Naive B cell (primary cell): ENCODE measurements at regions not wholly inside any gene's neighbourhood (a gene's known extent, or its start where the extent isn't known, plus 50 kb on each side); places are given as distances from the start of the nearest gene placed in this dataset.
"Not testable (repeated sequence)": the region's sequence is repeated elsewhere in the genome, so short reads cannot be mapped to it uniquely, and the experiment has no call there.

Experiments used
- ATAC-seq, 2 donors: fragments of 150-1000 bp; cut with Tn5 transposase; 2 replicates each; pipeline ENCODE4 v1.10.0; 2021; ENCODE audit warnings: low read depth in 2 of 2, mild to moderate bottlenecking in 2 of 2, moderate library complexity in 2 of 2
- DNase-seq: peaks from one replicate; pipeline ENCODE4 v3.0.0; 2022
- H3K27ac Mint-ChIP-seq, 6 donors: one replicate each; pipeline ENCODE4 v1.8.0; 2020 to 2022; ENCODE audit warnings: mild to moderate bottlenecking in 6 of 6, mixed read lengths in 6 of 6, moderate library complexity in 5 of 6, inconsistent platforms in 2 of 6
- H3K27me3 Mint-ChIP-seq, 3 donors: one replicate each; pipeline ENCODE4 v1.8.0; 2021 to 2022; ENCODE audit warnings: mixed read lengths in 3 of 3, mild to moderate bottlenecking in 1 of 3
- H3K36me3 Mint-ChIP-seq, 2 donors: one replicate each; pipeline ENCODE4 v1.8.0; 2020 to 2022; ENCODE audit warnings: mixed read lengths in 2 of 2, inconsistent platforms in 1 of 2, mild to moderate bottlenecking in 1 of 2
- H3K4me1 Mint-ChIP-seq, 3 donors: one replicate each; pipeline ENCODE4 v1.8.0; 2020 to 2022; ENCODE audit warnings: mixed read lengths in 3 of 3, inconsistent platforms in 1 of 3, mild to moderate bottlenecking in 1 of 3, moderate library complexity in 1 of 3
- H3K4me3 Mint-ChIP-seq, 8 donors: one replicate each; pipeline ENCODE4 v1.8.0; 2020 to 2022; ENCODE audit warnings: mild to moderate bottlenecking in 8 of 8, mixed read lengths in 8 of 8, moderate library complexity in 8 of 8, inconsistent platforms in 2 of 8
- H3K9me3 Mint-ChIP-seq, 7 donors: one replicate each; pipeline ENCODE4 v1.8.0; 2020 to 2022; ENCODE audit warnings: mixed read lengths in 7 of 7, mild to moderate bottlenecking in 5 of 7, inconsistent platforms in 2 of 7, moderate library complexity in 1 of 7

GRCh38 chr11:81245791-81246190, 1487.9 kb downstream of the FAM181B start:
- no peaks in the 10 kb centered on the region for H3K36me3 Mint-ChIP-seq
- no peak overlapping the region for H3K4me3 Mint-ChIP-seq
- H3K27ac Mint-ChIP-seq: no peak overlapping the region
- no peak for ATAC-seq
- DNase-seq: no peak
- no peaks in the 10 kb centered on the region for H3K4me1 Mint-ChIP-seq
- no peaks in the 10 kb centered on the region for H3K27me3 Mint-ChIP-seq
- H3K9me3 Mint-ChIP-seq: peaks cover 0 to 3% (median 0%) of the 10 kb centered on the region in 7 donors

- H3K36me3 Mint-ChIP-seq: no peaks in the 10 kb centered on the region
- H3K27me3 Mint-ChIP-seq: no peaks in the 10 kb centered on the region
- no peak overlapping the region for H3K27ac Mint-ChIP-seq
- no peak for DNase-seq
- ATAC-seq: no peak
- peaks cover 0 to 3% (median 0%) of the 10 kb centered on the region in 7 donors for H3K9me3 Mint-ChIP-seq
- no peaks in the 10 kb centered on the region for H3K4me1 Mint-ChIP-seq
- no peak overlapping the region for H3K4me3 Mint-ChIP-seq
Measured at GRCh38 chr11:81241672-81242275, 1491.9 kb downstream of the FAM181B start.

GRCh38 chr11:81237139-81237538, 1496.5 kb downstream of the FAM181B start:
- no peaks in the 10 kb centered on the region for H3K4me1 Mint-ChIP-seq
- no peak for DNase-seq
- no peak overlapping the region for H3K4me3 Mint-ChIP-seq
- H3K27ac Mint-ChIP-seq: no peak overlapping the region
- H3K9me3 Mint-ChIP-seq: no peaks in the 10 kb centered on the region
- H3K36me3 Mint-ChIP-seq: no peaks in the 10 kb centered on the region
- no peak for ATAC-seq
- no peaks in the 10 kb centered on the region for H3K27me3 Mint-ChIP-seq

DNA sequence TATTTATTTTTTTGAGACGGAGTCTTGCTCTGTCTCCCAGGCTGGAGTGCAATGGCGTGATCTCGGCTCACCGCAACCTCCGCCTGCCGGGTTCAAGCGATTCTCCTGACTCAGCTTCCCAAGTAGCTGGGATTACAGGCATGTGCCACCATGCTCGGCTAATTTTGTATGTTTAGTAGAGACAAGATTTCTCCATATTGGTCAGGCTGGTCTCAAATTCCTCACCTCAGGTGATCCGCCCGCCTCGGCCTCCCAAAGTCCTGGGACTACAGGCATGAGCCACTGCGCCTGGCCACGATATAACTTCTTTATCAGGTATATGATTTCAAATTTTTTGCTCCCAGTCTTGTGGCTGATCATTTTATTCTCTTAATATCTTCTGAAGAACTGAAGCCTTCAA, 1506.3 kb downstream of the FAM181B start:
- ATAC-seq, DNase-seq, H3K27ac Mint-ChIP-seq, H3K4me1 Mint-ChIP-seq, H3K36me3 Mint-ChIP-seq, H3K4me3 Mint-ChIP-seq, H3K27me3 Mint-ChIP-seq, H3K9me3 Mint-ChIP-seq: not testable (repeated sequence)

GRCh38 chr11:81224396-81224795, 1509.3 kb downstream of the FAM181B start:
- peaks cover 0 to 3% (median 2%) of the 10 kb centered on the region in 7 donors for H3K9me3 Mint-ChIP-seq
- no peaks in the 10 kb centered on the region for H3K4me1 Mint-ChIP-seq
- no peak overlapping the region for H3K4me3 Mint-ChIP-seq
- no peak for DNase-seq
- H3K36me3 Mint-ChIP-seq: no peaks in the 10 kb centered on the region
- no peak for ATAC-seq
- H3K27ac Mint-ChIP-seq: no peak overlapping the region
- H3K27me3 Mint-ChIP-seq: no peaks in the 10 kb centered on the region

DNA sequence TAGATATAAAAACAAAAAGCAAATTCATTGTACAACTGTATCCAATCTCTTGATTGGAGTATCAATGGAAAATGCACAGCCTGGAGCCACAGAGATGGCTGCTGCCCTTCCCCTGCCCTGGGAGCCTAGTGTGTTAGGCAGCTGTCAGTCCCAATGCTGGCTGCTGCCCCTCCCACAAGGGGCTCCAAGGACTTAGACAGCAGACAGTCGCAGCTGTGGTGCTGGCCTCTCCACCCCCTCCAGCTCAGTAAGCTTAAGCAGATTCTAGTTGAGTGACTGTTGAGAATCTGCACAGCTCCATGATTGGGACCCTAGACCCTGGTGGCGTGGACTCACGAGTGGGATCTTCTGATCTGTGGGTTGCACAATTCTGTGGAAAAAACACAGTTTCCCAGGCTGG, 1511.2 kb downstream of the FAM181B start:
- H3K9me3 Mint-ChIP-seq: peaks cover 0 to 3% (median 0%) of the 10 kb centered on the region in 7 donors
- no peak for ATAC-seq
- H3K27ac Mint-ChIP-seq: no peak overlapping the region
- H3K36me3 Mint-ChIP-seq: no peaks in the 10 kb centered on the region
- H3K4me1 Mint-ChIP-seq: no peaks in the 10 kb centered on the region
- no peak for DNase-seq
- no peak overlapping the region for H3K4me3 Mint-ChIP-seq
- H3K27me3 Mint-ChIP-seq: no peaks in the 10 kb centered on the region

DNA sequence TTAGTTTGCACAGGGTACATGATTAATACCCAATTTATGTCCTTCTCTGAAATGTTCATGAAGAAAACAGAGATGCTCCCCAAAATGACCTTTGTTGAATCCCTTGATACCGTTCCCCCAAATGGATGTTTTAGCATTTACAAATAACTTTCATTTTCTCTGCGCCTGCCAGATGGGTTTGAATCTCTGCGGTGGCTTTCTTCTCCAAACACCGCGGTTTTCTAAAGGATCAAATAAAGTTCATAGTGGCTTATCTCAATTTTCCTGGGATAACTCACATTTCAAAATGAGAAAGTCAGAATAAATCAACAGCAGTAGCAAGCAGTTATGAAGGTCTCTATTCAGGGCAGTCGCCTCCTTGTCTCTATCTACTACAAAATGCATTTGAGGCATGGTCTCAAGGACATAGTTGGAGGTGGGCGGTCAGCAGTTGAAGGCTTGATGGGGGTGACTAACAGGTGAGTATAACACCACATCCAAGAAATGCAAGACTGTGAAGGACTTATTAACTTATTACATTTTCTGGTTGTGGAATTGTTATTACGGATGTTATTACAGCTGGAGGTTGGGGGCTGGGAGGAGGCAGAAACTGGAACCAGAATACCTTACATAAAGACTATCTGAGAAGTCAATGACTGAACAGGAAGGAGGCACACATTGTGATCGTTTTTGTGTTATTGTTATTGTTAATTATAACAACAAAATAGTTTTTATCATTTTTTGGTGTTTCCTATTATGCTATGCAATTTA, 1513.3 kb downstream of the FAM181B start:
- peaks cover 0 to 3% (median 0%) of the 10 kb centered on the region in 7 donors for H3K9me3 Mint-ChIP-seq
- no peak overlapping the region for H3K4me3 Mint-ChIP-seq
- H3K4me1 Mint-ChIP-seq: no peaks in the 10 kb centered on the region
- H3K36me3 Mint-ChIP-seq: no peaks in the 10 kb centered on the region
- ATAC-seq (no peak), DNase-seq (no peak)
- H3K27me3 Mint-ChIP-seq: no peaks in the 10 kb centered on the region
- no peak overlapping the region for H3K27ac Mint-ChIP-seq

DNA sequence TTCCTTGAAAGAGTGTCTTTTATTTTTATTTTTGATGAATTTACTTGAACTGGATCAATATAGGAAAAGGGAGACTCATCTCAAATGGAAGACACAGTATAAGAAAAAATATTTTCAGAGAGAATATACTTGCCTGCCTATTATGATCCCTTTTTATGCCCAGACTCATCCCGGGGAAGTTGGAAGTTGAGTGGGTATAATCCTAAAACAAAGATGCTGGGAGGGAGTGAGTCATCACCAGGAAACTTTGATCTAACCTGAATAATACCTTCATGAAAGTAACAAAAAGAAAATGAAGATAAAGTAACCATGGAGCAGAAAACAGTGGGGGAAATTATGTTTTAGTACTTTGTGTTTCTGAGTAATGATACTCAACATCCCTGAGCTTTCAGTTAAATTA, 1514.0 kb downstream of the FAM181B start:
- Mint-ChIP-seq H3K9me3 (peaks cover 0 to 7% (median 5%) of the 10 kb centered on the region in 7 donors), H3K4me1 (no peaks in the 10 kb centered on the region), H3K27ac (no peak overlapping the region), H3K4me3 (no peak overlapping the region), H3K36me3 (no peaks in the 10 kb centered on the region), H3K27me3 (no peaks in the 10 kb centered on the region)
- ATAC-seq (no peak), DNase-seq (no peak)

DNA sequence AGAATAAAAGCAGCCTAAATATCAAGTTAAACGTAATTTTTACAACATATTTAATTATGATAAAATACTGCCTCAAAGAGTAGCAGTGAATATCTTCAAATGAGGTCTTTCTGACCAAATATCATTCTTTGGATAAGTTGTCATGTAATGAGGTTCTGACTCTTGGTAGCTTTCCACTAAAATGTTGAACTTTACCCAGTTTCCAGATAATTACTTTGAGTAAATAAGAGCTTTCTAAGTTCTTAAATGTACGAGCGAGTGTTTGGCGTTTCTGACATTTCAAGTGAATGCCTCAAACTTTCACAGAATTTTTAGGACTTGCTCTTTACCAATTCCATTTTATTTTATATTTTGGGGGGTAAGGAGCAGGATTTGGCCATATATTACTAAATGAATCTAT, 1515.2 kb downstream of the FAM181B start:
- no peaks in the 10 kb centered on the region for H3K4me1 Mint-ChIP-seq
- no peak for ATAC-seq
- peaks cover 0 to 11% (median 7%) of the 10 kb centered on the region in 7 donors for H3K9me3 Mint-ChIP-seq
- no peaks in the 10 kb centered on the region for H3K36me3 Mint-ChIP-seq
- no peaks in the 10 kb centered on the region for H3K27me3 Mint-ChIP-seq
- no peak overlapping the region for H3K27ac Mint-ChIP-seq
- no peak overlapping the region for H3K4me3 Mint-ChIP-seq
- no peak for DNase-seq

DNA sequence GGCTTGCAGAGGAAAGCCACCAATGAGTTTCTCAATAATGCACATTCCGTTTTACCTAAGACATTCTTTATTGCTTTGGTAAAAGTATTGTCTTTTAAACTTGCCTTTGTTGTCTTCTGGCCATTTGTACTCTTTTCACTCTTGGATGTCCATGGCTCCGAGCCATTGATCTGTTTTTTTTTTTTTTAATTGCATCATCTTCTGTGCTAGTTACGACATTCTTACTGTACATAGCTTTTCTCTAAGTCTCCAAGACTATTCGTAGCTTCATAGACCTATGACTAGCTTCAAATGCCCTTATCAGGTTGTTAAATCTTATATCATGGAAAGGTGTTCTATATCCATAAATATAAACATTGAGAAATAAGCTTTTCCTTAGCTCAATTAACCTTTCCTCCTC, 1522.6 kb downstream of the FAM181B start:
- no peak for ATAC-seq
- Mint-ChIP-seq H3K4me3 (no peak overlapping the region), H3K36me3 (no peaks in the 10 kb centered on the region), H3K27me3 (no peaks in the 10 kb centered on the region), H3K9me3 (peaks cover 2 to 23% (median 6%) of the 10 kb centered on the region in 7 donors), H3K4me1 (no peaks in the 10 kb centered on the region), H3K27ac (no peak overlapping the region)
- DNase-seq: no peak

- no peaks in the 10 kb centered on the region for H3K27me3 Mint-ChIP-seq
- no peaks in the 10 kb centered on the region for H3K4me1 Mint-ChIP-seq
- no peaks in the 10 kb centered on the region for H3K36me3 Mint-ChIP-seq
- no peak overlapping the region for H3K27ac Mint-ChIP-seq
- ATAC-seq: no peak
- peaks cover 0 to 13% (median 2%) of the 10 kb centered on the region in 7 donors for H3K9me3 Mint-ChIP-seq
- H3K4me3 Mint-ChIP-seq: no peak overlapping the region
- no peak for DNase-seq
Measured at GRCh38 chr11:81207421-81208054, 1526.1 kb downstream of the FAM181B start.

DNA sequence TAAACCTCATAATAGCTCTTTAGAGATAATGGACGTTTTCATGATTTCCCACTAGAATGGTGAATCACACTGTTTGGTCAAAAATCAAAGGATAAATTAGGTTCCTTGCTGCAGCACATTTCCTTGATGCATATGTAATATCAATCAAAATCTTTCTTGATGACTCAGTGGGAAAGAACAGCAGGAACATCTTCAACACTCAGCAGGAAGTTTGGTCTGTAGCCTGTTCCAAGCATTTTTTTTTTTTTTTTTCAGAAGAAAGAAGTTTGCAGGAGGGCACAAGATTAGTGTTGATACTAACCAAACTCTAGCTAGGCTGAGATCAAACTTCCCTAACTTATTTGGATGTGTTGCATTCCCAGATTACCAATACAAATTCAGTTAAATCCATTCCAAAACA, 1529.8 kb downstream of the FAM181B start:
- no peaks in the 10 kb centered on the region for H3K36me3 Mint-ChIP-seq
- no peaks in the 10 kb centered on the region for H3K27me3 Mint-ChIP-seq
- DNase-seq (no peak), ATAC-seq (no peak)
- H3K9me3 Mint-ChIP-seq: peaks cover 2 to 16% (median 5%) of the 10 kb centered on the region in 7 donors
- H3K27ac Mint-ChIP-seq: no peak overlapping the region
- H3K4me1 Mint-ChIP-seq: no peaks in the 10 kb centered on the region
- no peak overlapping the region for H3K4me3 Mint-ChIP-seq

- H3K27me3 Mint-ChIP-seq: no peaks in the 10 kb centered on the region
Measured at GRCh38 chr11:81197396-81197795, 1536.3 kb downstream of the FAM181B start.

DNA sequence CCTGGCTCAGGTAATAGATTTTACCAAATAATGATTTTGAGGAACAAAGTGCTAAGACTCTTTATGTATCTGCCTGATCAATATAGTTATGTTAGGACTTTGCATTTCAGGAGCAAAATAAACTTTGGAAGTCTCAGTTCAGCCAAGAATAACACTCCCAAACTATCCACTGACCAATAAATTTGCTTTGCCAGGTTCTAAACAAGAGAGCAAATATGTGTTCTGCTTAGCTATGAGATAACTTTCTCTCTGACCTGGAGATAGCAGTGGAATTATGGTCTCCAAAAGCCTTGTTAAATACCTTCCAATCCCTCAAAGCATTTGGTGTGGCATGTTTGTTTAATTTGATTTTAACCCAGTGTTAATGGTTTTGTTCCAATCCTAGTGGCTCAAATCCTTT, 1541.1 kb downstream of the FAM181B start:
- Mint-ChIP-seq H3K27ac (no peak overlapping the region), H3K9me3 (peaks cover 2 to 22% (median 6%) of the 10 kb centered on the region in 7 donors), H3K36me3 (no peaks in the 10 kb centered on the region), H3K4me1 (no peaks in the 10 kb centered on the region), H3K4me3 (no peak overlapping the region), H3K27me3 (no peaks in the 10 kb centered on the region)
- DNase-seq: no peak
- no peak for ATAC-seq

More at GRCh38 chr11:81197396-81197795, 1536.3 kb downstream of the FAM181B start:
- DNase-seq (no peak), ATAC-seq (no peak)
- H3K27ac Mint-ChIP-seq: no peak overlapping the region
- no peaks in the 10 kb centered on the region for H3K4me1 Mint-ChIP-seq
- peaks cover 0 to 38% (median 14%) of the 10 kb centered on the region in 7 donors for H3K9me3 Mint-ChIP-seq
- no peaks in the 10 kb centered on the region for H3K36me3 Mint-ChIP-seq
- H3K4me3 Mint-ChIP-seq: no peak overlapping the region
